Right atrium auricular region (tissue), 2 donors: ENCODE measurements at regions not wholly inside any gene's neighbourhood (a gene's known extent, or its start where the extent isn't known, plus 50 kb on each side); places are given as distances from the start of the nearest gene placed in this dataset.

ENCODE experiments used
- DNase-seq: peaks from one replicate; pipeline ENCODE4 v3.0.0-alpha.2; 2019; ENCODE audit warnings: low spot score
- H3K27ac ChIP-seq, 2 donors: fragments of 200-600 bp; sonication (generic); 1 replicate in 1 of 2; 2 replicates in 1 of 2; pipeline ENCODE4 v1.5.1; 2016 to 2019
- H3K27me3 ChIP-seq, 2 donors: fragments of 200-600 bp; sonication (generic); one replicate each; pipeline versions ENCODE4 v1.5.1 to v1.6.0; 2017 to 2019
- H3K36me3 ChIP-seq: fragments of 200-600 bp; sonication (generic); one replicate; pipeline ENCODE4 v1.5.1; 2016
- H3K4me1 ChIP-seq, 2 donors: fragments of 200-600 bp; sonication (generic); one replicate each; pipeline versions ENCODE4 v1.5.1 to v1.6.0; 2017 to 2019
- H3K4me3 ChIP-seq, 2 donors: fragments of 200-600 bp; sonication (generic); 1 replicate in 1 of 2; 2 replicates in 1 of 2; pipeline ENCODE4 v1.5.1; 2017 to 2019; ENCODE audit warnings: mild to moderate bottlenecking in 1 of 2, moderate library complexity in 1 of 2
- H3K9me3 ChIP-seq, 2 donors: fragments of 200-600 bp; sonication (generic); one replicate each; pipeline ENCODE4 v1.5.1; 2019
- TF ChIP-seq, protein P1 (sequence below), 2 donors: fragments of 200-600 bp; sonication (generic); IDR thresholded peaks; one replicate each; pipeline ENCODE4 v1.5.1; 2019; ENCODE audit warnings: antibody characterized with exemption in 2 of 2

DNA sequence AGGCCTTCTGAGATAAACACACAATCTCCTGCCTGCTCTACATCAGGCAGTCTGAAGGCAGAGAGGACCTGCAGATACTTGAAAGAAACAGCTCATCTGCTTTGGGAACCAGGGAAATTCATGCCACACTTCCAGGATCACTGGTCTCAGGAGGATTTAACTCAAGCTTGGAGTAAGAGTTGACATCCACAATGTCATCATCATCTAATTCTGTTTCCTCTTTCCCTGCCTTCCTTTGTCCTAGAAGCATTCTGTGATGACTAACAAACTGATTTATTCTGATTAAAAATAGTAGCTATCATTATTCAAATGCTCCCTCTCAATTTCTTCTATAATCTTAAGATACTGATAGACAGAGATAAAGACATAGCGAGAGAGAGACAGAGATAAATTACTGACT, 766.8 kb downstream of the BCL11A start:
- Histone ChIP-seq H3K9me3 (no peaks in the 10 kb centered on the region), H3K4me3 (no peak overlapping the region), H3K36me3 (no peaks in the 10 kb centered on the region), H3K4me1 (no peaks in the 10 kb centered on the region), H3K27me3 (no peaks in the 10 kb centered on the region), H3K27ac (no peak overlapping the region)
- TF ChIP-seq, protein P1, sequence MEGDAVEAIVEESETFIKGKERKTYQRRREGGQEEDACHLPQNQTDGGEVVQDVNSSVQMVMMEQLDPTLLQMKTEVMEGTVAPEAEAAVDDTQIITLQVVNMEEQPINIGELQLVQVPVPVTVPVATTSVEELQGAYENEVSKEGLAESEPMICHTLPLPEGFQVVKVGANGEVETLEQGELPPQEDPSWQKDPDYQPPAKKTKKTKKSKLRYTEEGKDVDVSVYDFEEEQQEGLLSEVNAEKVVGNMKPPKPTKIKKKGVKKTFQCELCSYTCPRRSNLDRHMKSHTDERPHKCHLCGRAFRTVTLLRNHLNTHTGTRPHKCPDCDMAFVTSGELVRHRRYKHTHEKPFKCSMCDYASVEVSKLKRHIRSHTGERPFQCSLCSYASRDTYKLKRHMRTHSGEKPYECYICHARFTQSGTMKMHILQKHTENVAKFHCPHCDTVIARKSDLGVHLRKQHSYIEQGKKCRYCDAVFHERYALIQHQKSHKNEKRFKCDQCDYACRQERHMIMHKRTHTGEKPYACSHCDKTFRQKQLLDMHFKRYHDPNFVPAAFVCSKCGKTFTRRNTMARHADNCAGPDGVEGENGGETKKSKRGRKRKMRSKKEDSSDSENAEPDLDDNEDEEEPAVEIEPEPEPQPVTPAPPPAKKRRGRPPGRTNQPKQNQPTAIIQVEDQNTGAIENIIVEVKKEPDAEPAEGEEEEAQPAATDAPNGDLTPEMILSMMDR (IDR thresholded peaks at IDR 0.05), result no peak
- DNase-seq, result no peak

DNA sequence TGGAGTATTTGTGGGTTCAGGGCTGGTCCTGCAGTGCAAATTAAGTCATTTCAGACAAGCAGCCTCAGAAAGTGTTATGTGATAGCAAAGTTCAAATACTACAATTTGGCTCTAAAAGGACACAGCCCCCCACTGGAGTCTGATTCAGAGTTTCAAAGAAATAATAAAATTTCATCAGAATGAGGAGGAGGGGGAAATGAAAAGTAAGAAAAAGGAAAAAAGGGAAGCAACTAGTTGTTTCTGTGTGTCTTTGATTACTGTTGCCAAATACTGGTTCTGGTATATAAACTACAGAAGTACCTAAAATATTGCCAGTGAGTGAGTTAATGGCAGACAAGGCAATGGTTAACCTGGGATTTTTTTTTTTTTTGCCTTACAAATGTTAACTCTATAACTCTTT, 773.9 kb downstream of the BCL11A start:
- H3K4me3 ChIP-seq, result no peak overlapping the region
- TF ChIP-seq, protein P1 (IDR thresholded peaks at IDR 0.05), result no peak
- no peaks in the 10 kb centered on the region for H3K27me3 ChIP-seq
- no peak overlapping the region for H3K27ac ChIP-seq
- DNase-seq, result no peak
- H3K9me3 ChIP-seq, result no peaks in the 10 kb centered on the region
- H3K36me3 ChIP-seq, result no peaks in the 10 kb centered on the region
- H3K4me1 ChIP-seq, result no peaks in the 10 kb centered on the region

DNA sequence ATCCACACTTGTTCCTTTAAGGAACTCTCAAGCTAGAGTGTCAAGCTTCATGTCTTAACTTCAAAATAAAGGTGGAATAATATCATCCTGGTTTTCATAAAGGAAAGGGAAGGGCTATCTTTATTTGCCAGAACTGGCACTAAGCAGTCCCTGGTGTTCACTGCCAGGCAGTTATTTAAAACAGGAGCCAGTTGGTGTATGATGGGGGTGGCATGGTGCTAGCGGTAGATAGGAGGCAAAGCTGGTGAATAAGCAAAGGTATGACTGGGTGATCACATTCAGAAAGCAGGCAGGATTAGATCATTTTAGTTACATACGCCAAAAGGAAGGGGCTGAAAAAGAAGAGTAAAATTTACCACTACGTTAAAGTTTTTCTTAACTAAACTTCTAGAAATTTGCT, 776.3 kb downstream of the BCL11A start:
- no peak for DNase-seq
- H3K4me3 ChIP-seq, result no peak overlapping the region
- H3K9me3 ChIP-seq, result no peaks in the 10 kb centered on the region
- TF ChIP-seq, protein P1 (IDR thresholded peaks at IDR 0.05), result no peak
- H3K36me3 ChIP-seq, result no peaks in the 10 kb centered on the region
- H3K27me3 ChIP-seq, result no peaks in the 10 kb centered on the region
- H3K4me1 ChIP-seq, result no peaks in the 10 kb centered on the region
- H3K27ac ChIP-seq, result no peak overlapping the region

DNA sequence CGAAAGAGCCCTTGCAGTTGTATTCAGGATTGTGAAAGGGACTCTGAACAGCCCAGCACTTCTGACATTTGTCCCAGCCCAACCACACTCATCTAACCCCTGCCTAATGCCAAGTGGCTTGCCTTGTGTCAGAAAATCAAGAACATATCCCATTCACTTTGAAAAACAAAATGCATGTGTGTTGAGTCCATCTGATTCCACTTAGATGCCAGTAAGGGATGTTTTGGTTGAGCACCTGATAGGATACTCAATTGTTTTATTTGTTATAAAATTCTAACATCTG, 776.8 kb downstream of the BCL11A start:
- no peak for DNase-seq
- TF ChIP-seq, protein P1 (IDR thresholded peaks at IDR 0.05), result no peak

DNA sequence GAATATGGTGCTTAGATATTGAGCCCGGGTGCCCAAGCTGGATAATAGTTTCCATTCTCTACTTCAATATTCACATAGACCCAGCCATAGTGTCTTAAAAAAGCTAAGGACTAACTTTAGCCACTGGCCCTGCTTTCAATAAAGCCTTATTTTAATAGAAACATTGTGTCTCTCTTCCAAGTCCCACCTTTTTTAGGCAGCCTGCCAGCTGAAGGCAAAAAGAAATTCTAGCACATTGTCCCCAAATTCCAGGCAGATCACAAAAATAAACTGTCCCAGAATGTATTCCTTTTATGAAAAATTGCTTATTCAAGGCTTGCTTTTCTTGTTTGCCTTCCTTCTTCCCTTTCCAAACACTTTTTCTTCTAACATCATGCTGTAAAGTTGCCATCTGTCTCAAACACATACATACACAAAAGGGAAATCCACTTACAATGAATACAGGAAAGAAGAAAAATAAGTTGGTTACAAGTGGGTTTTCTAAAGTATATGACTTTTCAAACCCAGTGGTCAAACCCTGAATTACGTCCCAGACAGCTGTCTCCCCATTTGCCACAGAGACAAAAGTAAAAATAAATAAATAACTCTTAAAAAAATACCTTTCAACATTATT, 778.5 kb downstream of the BCL11A start:
- no peak overlapping the region for H3K27ac ChIP-seq
- H3K4me3 ChIP-seq, result no peak overlapping the region
- no peaks in the 10 kb centered on the region for H3K27me3 ChIP-seq
- H3K4me1 ChIP-seq, result no peaks in the 10 kb centered on the region
- no peaks in the 10 kb centered on the region for H3K9me3 ChIP-seq
- no peak for DNase-seq
- no peaks in the 10 kb centered on the region for H3K36me3 ChIP-seq
- TF ChIP-seq, protein P1 (IDR thresholded peaks at IDR 0.05), result no peak

More for the DNA sequence above, 776.8 kb downstream of the BCL11A start:
- Histone ChIP-seq H3K4me3 (no peak overlapping the region), H3K4me1 (no peaks in the 10 kb centered on the region), H3K9me3 (no peaks in the 10 kb centered on the region), H3K27me3 (no peaks in the 10 kb centered on the region), H3K27ac (no peak overlapping the region), H3K36me3 (no peaks in the 10 kb centered on the region)

DNA sequence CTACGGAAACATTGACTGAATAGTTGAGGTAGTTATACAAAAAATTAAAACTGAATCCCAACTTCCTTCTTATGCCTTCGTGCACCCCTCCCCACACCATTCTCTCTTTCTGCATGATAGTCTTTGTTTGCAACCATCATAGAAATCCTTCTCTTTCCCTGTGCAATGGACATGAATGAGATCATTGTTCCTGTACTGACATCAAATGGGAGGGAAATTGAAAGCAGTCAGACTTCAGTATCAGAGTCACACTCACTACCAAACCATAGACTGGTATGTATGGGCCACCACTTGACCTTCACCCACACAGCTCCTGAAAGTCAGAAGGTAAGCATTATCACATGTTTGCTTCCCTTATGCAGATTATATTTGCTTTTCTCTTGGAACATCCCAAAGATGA, 782.8 kb downstream of the BCL11A start:
- H3K9me3 ChIP-seq, result no peaks in the 10 kb centered on the region
- DNase-seq, result no peak
- H3K36me3 ChIP-seq, result no peaks in the 10 kb centered on the region
- H3K27ac ChIP-seq, result no peak overlapping the region
- TF ChIP-seq, protein P1 (IDR thresholded peaks at IDR 0.05), result no peak
- H3K4me1 ChIP-seq, result no peaks in the 10 kb centered on the region
- no peak overlapping the region for H3K4me3 ChIP-seq
- no peaks in the 10 kb centered on the region for H3K27me3 ChIP-seq
